Superior temporal gyrus (tissue), 1 donor: ENCODE measurements at regions not wholly inside any gene's neighbourhood (a gene's known extent, or its start where the extent isn't known, plus 50 kb on each side); places are given as distances from the start of the nearest gene placed in this dataset.

Source experiments
- DNase-seq: peaks from one replicate; pipeline ENCODE4 v3.0.0-alpha.2; 2016; ENCODE audit errors: extremely low spot score

DNA sequence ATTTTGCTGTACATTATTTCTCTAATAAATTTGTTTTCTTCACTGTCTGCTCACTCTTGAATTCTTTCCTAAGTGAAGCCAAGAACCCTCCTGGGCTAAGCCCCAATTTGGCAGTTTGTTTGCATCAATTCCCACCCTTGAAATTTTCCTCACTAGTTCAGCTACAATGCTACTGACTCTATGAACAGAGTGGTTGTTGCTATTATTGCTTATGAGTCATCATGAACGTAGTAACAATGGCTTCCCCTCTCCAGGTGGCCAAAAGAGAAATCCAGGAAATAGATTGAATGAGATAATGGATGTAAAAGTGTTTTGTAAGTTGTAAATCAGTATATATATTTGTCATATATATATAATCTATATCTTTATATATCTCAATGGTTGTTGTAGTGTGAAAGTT, 193.0 kb downstream of the URB2 start:
- DNase-seq, result no peak

DNA sequence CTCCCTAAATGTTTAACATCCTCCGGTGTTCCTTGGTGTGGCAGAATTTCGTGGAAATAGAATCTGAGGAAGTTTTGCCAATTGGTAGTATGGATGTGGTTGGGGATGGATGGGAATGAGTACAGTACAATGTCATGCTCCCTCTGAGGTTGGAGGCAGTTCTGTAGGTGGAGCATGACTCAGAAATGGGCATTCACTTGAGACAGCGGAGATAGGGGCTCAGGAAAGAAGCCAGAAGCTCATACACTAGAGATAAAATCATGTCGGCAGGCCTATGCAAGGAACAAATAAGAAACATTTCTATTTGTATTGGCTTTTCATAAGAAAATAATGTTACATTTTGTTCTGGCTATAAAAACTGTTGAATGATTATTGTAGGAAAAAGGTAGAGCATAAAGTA, 196.0 kb downstream of the URB2 start:
- no peak for DNase-seq

DNA sequence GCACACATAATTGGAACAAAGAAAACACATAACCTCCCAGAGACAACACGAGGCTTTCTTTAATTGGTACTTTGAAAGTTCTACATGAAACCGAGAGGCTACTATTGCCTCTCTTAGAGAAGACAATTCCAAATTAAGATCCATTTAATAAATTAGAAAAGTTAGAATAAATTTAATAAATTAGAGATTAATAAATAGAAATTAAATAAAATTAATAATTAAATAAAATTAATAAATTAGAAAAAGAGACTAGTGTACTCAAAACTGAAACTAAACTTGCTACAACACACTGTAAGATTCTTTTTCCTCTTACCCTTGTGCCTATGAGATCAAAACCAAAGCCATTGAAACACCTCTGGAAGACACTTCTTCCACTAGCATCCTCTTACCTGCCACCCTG, 199.0 kb downstream of the URB2 start:
- DNase-seq, result no peak

DNA sequence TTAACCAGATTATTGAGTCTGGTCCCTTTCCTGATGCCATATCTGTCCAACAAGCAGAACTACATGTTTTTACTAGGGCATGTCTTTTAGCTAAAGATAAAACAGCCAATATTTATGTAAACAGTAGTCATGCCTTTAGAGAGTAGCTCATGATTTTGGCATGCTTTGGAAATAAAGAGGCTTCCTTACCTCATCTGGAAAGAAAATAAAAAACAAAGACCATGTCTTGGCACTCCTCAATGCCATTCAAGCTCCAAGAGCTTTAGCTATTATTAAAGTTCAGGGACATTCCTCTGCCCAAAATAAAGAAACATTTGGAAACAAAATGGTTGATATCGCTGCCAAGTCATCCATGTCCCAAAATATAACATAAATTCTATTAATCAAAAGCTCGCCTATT, 202.4 kb downstream of the URB2 start:
- DNase-seq, result no peak

DNA sequence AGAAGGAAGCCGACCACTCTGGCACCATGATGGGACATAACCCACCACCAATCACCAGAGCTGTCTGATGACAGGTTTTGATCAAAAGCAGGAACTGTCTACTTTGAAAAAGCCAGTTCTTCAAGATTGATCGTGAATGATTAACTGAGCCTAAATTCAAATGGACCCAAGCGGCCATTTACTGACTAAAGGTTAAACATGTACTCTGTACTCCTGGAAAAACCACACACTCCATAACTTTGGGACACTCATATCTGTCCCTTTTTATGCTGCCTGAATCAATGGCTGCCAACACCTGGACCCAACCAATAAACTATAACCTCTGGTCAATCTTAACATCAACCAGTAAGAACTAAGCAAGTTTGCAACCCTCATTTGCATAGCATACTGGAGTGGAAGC, 206.6 kb downstream of the URB2 start:
- DNase-seq, result no peak

DNA sequence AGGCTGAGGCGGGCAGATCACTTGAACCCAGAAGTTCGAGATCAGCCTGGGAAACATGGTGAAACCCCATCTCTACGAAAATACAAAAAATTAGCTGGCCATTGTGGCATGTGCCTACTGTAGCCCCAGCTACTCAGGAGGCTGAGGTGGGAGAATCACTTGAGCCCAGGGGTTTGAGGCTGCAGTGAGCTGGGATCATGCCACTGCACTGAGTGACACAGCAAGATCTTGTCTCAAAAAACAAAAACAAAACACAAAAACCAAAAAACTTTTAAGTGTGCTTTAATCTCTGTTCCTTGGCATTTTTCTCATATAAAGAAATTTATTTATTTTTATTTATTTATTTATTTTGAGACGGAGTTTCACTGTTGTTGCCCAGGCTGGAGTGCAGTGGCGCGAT, 208.2 kb downstream of the URB2 start:
- DNase-seq, result no peak

DNA sequence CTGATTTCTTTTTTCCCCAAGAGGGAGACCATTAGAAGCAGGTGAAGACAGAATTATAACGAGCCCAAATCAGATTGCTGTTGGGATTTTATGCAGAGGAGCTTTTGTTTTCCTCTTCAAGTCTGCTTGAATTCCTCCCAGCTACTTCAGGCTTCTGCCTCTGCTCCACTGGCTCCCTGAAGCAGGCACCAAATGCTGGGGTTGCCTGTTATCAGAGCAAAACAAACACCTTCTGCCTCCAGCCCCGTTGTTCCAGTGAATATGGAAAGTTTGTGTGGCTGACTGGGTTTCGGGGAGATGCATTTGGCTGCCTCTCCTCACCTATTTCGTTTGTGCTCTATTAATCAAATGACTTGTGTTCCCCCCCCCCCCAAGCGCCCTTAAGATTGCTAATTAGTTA, 209.2 kb downstream of the URB2 start:
- DNase-seq, result no peak

DNA sequence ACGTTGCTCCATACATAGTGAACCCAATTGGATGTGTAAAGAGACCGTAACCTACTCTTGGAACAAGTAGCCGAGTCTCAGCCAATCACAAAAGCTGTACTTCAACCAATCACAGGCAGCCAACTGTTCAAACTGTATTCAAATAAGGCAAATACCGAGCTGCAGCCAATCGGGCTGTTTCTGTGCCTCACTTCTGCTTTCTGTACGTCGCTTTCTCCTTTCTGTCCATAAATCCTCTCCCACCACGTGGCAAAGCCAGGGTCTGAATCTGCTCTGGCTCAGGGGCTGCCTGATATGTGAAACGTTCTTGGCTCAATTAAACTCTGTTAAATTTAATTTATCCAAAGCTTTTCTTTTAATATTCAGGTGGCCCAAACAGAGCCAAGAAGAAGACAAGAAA, 210.3 kb downstream of the URB2 start:
- DNase-seq, result no peak

DNA sequence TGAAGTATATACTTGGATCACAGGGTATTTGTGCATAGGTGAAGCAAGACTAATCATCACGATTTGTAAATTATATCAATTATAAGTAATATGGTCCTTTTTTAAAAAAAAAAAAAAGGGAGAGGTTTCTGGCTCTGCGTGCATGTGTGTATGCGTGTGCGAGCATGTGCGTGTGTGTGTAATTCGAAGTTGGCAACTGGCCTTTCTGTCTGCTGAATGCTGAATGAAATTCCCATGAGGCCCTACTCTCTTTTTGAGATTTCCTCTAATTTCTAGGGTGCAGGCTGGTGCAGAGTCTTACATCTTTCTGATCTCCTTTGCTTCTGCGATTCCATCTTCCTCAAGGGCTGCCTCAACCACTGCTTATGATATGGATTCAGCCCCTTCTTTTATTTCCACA, 212.2 kb downstream of the URB2 start:
- no peak for DNase-seq

DNA sequence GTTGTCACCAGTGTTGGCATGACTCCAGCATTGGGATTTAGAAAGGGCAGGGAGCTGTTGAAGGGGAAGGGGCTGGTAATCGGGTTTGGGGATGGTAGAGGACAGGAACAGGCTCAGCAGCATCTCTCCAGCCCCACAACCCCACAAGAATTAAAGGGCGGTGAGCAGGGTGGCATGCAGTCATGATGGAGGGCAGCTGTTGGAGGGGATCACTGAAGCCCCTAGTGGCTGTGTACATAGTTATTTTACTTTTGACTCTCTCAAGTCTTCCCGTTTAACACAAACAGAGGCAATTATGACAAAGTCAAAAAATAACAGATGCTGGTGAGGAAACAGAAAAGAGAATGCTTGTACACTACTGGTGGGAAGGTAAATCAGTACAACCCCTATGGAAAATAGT, 213.8 kb downstream of the URB2 start:
- no peak for DNase-seq

DNA sequence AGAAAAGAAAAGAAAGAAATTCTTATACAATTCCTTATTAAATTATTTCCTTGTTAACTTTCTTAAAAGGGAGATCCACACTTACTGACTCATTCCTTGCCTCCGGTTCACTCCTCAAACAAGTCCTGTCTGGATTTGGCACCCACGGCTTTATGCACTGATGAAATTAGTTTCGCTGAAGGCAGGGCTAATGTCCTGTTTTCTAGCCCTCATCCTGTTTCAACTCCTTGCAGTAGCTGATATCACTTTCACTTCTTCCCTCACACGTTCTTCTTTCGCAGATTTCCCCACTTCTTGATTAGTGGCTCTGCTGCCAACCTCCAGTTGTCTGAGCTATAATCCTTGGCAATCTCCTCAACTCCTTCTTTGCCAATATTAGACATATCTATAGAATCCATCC, 215.2 kb downstream of the URB2 start:
- DNase-seq, result no peak

DNA sequence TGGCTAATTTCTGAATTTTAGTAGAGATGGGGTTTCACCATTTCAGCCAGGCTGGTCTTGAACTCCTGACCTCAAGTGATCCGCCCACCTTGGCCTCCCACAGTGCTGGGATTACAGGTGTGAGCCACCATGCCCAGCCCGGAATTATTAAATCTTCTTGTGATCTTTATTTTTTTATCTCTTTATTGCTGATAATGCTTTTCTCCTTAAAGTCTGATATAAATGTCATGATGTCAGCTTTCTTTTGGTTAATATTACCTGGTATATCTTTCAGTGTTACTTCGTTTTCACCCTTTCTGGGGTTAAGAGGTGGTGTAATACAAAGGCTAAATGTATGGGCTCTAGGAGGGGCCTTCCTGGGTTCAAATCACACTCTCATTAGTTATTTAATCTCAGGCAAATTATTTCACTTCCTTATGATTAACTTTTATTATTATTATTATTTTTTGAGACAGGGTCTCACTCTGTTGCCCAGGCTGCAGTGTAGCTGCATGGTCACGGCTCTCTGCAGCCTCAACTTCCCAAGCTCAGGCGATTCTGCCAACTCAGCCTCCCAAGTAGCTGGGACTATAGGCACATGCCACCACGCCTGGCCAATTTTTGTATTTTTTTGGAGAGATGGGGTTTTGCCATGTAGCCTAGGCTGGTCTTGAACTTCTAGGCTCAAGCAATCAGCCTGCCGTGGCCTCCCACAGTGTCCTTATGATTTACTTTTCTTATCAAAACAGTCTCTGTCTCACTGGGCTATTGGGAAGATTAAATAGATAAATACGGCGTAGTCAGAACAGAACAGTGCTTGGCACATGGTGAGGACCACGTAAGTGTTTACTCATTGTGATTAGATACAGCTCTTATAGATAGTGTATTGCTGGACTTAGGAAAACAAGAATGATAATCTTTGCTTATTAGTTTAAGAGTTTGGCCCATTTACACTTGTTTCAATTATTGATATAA, 216.5 kb downstream of the URB2 start:
- DNase-seq, result no peak

DNA sequence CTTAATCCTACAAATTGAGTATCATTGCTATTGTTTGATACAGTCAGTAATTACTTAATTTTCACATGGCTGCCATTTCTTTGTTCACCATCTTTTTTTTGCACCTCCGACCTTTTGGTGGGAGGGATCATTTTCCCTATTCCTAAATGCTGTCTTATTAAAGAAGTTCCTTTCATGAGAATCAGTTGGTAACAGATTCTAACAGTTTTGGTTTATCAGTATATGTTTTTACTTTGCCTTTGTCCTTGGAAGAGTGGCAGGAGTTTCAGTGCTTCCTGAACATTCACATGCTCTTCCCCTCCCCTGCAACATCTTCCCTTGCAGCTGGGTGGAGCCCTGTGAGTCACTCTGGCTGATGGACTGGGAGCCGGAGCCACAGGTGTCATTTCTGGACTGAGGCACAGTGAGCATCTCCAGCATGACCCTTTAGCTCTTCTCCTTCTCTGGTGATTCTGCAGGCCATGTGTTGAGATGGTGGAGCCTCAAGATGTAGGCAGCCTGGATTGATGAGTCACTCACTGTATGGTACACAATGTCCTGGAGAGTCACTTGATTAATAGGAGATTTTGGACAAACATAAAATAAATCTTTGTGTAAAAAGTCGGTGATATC, 217.7 kb downstream of the URB2 start:
- DNase-seq, result peak; percentile 53

DNA sequence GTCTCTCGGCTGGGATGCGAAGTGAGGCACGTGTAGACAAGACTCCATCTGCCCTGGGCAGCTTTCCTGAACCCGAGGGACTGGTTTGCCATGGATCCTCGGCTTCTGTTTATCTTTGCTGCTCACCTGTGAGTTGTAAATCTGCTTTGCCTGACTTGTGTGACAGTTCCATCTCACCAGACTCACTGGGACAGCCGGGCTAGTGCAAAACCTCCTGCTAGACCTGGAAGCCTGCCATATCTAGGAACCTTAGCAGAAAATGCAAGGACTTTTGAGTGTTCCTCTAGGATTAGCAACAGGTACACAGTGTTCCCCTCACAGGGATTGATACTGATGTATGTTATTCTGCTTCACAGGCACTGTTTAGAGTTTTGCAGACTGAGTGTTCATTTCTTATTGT, 218.6 kb downstream of the URB2 start:
- DNase-seq, result no peak

DNA sequence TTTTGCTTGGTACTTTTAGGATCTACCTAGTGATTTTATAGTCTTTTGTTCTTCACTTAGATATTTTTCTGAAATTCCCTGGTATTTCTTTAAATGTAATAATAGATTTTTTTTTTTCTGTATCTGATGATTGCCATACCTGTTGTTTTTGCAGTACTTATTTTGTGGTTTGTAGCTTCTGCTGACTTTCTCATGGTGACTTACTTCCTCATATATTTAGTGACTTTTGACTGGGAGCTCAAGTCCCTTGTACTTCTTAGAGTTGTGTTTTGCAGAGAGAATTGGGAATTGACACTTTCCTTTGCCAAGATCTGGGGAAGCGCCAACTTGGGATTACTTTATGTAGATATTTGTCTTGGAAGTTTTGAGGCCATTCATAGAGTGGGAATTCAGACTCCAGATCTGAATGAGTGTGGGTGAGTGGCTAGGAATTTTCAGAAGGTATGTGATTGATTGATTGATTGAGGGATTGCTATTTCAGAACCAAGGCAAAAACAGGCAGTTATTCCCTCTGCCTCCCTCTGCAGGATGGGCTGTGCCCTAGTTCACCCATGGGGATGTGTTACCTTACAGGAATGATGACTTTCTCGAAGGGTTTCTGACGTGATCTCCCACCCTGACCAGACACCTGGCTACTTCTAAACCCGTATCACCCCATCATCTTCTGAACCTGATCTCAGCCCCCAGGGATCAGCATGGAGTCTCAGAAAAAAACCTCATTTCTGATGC, 219.5 kb downstream of the URB2 start:
- no peak for DNase-seq

DNA sequence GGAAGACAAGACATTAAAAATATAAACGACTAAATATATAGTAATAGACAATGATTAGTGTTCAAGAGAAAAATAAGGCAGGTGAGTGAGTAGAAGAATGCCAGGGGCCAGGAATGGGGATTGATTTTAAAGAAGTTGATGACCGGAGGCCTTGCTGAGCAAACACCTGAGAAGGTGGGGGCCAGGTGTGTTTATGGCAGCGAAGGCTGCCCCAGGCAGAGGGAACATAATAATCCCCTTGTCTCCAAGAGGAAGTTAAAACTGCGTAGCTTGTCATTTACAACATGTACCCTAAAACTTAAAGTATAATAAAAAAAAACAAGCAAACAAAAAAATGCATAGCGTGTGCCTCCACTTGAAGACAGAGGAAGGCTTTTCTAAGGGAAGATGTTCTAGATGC, 220.3 kb downstream of the URB2 start:
- DNase-seq, result no peak

DNA sequence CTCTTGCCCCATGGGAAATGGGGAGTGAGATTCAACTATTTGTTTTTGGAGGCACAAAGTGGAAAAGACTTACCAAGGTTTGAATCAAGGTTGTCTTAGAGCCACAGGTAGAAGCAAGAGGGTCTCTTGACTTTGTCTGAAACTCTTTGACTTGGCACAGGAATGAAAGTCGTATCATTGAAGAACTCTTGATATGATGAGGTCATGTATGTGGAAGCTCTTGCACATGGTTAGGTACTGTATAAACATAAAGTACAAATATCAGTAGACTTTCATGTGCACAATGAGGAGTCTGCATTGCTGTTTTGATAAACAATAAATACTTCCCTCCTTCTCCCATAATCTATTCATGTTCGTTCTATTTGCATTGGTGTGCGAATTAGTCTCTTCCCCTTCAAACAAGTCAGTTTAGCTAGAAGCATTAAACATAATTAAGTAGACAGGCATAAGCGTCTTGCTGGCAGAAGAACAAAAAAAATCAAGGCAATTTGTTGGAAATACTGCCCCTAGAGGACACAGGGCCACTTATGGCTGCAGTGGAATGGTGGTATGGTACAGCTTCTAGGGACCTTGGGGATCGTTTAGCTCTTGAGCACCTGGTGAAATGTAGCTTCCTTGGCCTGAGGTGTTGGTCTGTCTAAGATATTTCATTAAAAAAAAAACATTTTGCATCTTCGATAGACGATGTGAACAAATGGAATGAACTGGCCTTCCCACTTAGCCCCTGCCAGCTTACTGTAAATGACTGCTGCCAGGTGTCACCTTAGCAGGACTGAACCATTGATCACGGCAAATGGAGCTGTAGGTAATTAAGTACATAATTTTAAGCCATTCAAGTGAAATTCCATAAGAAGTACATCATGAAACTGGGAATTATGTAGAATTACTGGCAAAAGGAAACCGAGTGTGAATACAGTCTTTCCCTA, 218.0 kb upstream of the GALNT2 start:
- no peak for DNase-seq

DNA sequence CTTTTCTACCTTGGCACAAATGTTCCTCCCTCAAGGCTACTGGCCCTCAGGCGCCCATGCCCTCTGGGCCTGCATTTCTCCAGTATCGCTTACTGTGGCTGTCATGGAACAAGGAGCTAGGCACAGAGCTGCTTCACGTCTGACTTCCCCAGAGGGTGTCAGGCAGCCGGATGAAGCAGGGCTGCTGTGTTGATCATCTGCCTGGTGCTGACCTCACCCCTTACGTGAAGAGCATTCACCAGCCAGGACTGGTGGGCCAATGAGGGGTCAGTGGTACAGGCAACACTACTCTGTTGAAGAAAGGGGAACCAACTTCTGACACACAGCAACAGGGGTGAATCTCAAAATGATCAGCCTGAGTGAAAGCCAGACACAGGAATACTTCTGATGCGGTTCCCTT, 215.5 kb upstream of the GALNT2 start:
- DNase-seq, result no peak

DNA sequence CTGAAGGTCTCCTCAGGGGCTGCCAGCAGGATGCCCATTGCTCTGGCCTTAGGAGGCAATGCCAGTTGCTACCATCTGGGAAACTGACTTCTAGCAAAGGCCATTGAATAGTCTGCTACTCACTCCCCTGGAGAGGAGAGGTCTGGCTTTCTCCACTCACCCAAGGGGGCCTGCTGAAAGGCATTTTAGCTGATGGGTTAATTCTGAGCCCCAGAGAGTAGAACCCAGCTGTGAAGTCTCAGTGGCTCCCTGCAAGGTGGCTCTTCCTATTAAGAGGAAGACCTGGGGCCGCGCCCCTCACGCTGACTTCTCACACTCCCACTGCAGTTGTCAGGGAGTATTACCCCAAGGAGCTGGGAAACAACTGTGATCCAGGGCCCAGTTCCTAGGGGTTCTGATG, 213.3 kb upstream of the GALNT2 start:
- no peak for DNase-seq

DNA sequence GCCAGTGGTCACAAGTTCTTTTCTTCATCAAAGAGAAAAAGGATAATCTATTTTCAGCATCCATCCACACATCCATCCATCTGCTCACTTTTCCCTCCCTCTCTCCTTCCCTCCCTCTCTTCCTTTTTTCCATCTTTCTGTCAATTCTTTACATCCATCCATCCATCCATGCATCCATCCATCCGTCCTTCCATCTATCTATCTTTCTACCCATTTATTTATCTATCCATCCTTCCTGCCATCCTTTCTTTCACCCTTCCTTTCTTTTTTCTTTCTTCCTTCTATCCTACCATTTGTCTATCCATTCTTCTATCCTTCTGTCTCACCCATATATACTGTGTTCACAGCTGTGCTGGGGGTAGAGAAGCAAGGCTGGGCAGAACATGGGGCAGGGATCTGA, 212.4 kb upstream of the GALNT2 start:
- DNase-seq, result no peak

DNA sequence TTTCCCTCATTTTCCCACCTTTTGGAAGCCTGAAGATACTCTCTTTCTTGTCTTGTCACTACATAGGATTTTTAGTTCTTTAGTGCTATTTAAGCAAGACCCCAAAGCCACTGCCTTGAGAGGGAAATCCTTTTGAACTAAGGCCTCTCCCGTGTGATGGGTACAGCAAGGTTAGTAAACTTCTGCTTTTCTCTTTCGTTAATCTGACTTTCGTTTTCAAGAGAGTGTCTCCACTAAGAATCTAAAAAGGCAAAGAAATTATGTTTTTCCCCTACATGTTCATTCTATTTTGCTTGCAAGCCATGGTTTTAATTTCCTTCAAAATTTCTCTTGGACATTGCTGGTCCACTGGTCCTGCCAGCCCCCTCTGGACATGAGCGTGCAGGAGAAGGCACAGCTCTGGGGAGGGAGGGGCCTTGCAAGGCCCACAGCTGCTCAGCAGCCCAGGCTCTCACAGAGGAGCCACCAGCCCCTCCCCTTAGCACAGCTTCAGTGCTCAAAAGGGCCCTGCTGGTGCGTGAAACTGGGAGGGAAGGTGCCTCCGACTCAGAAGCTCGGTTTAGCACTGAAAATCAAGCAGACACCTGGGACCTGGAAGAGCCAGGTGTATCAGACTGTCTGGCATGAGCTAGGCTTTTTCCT, 210.9 kb upstream of the GALNT2 start:
- DNase-seq, result peak; percentile 51
